H1 (cell line): ENCODE measurements at regions not wholly inside any gene's neighbourhood (a gene's known extent, or its start where the extent isn't known, plus 50 kb on each side); places are given as distances from the start of the nearest gene placed in this dataset.

Experiments
- CTCF ChIA-PET: fragments of 300-600 bp; sonication (Branson Sonifier 250); formaldehyde crosslinking; loops from one replicate; lab custom pipeline; 2021; ENCODE audit not compliant: partially characterized antibody; lab: Charles Lee
- POLR2A ChIA-PET: fragments of 300-600 bp; sonication (Branson Sonifier 250); formaldehyde crosslinking; loops from one replicate; lab custom pipeline; 2021; ENCODE audit warnings: inconsistent platforms; ENCODE audit not compliant: partially characterized antibody; lab: Charles Lee
- DNase-seq, 2 experiments: peaks; one replicate each; pipeline versions ENCODE4 v3.0.0 to v3.0.0-alpha.2; 2010 to 2022; ENCODE audit warnings: low spot score in 2 of 2, low read depth in 1 of 2, mixed read lengths in 1 of 2
- FAIRE-seq: peaks from 2 replicates; lab custom pipeline; 2011; peaks lifted over from hg19 to GRCh38; lab: Jason Lieb, UNC
- H2AFZ ChIP-seq: 2 replicates; pipeline ENCODE4 v1.8.1; 2012; ENCODE audit warnings: low read length, inconsistent platforms
- H2AK5ac ChIP-seq: 2 replicates; pipeline ENCODE4 v1.6.1; 2013; ENCODE audit warnings: low read depth, low read length
- H2BK120ac ChIP-seq: replicated peaks from 2 replicates; pipeline ENCODE3; 2013; ENCODE audit warnings: low read depth, low read length, inconsistent platforms
- H2BK12ac ChIP-seq: 2 replicates; pipeline ENCODE4 v1.6.1; 2013; ENCODE audit warnings: low read depth, low read length
- H2BK15ac ChIP-seq: 2 replicates; pipeline ENCODE4 v1.6.1; 2013; ENCODE audit warnings: low read length
- H2BK20ac ChIP-seq: 2 replicates; pipeline ENCODE4 v1.6.1; 2013; ENCODE audit warnings: low read length
- H2BK5ac ChIP-seq: 2 replicates; pipeline ENCODE4 v1.6.1; 2013; ENCODE audit warnings: low read depth, low read length
- H3K14ac ChIP-seq: 2 replicates; pipeline ENCODE4 v1.6.1; 2013; ENCODE audit warnings: inconsistent platforms; ENCODE audit not compliant: insufficient read length
- H3K18ac ChIP-seq: 2 replicates; pipeline ENCODE4 v1.6.1; 2013; ENCODE audit warnings: low read length; ENCODE audit errors: extremely low read depth
- H3K23ac ChIP-seq: 2 replicates; pipeline ENCODE4 v1.6.1; 2013; ENCODE audit warnings: inconsistent platforms; ENCODE audit not compliant: insufficient read length
- H3K23me2 ChIP-seq: 2 replicates; pipeline ENCODE4 v1.6.1; 2013; ENCODE audit warnings: low read depth, low read length
- H3K27ac ChIP-seq: 2 replicates; pipeline ENCODE4 v1.6.1; 2011; ENCODE audit warnings: low read depth, low read length, inconsistent platforms
- H3K27me3 ChIP-seq, 4 experiments: replicated peaks in 1 of 4; 1 replicate in 1 of 4; 2 replicates in 3 of 4; pipeline versions ENCODE4 v1.6.1 to v1.8.1; 2011 to 2013; ENCODE audit warnings: low read length in 3 of 4, mild to moderate bottlenecking in 3 of 4, inconsistent platforms in 2 of 4, mixed read lengths in 2 of 4, moderate library complexity in 1 of 4; ENCODE audit not compliant: control insufficient read depth in 3 of 4, insufficient read depth in 3 of 4; ENCODE audit errors: extremely low read depth in 1 of 4
- H3K36me3 ChIP-seq, 4 experiments: 2 replicates each; pipeline versions ENCODE4 v1.6.1 to v1.8.1; 2011 to 2013; ENCODE audit warnings: mild to moderate bottlenecking in 4 of 4, low read length in 3 of 4, moderate library complexity in 2 of 4, control low read depth in 1 of 4, inconsistent platforms in 1 of 4; ENCODE audit not compliant: insufficient read depth in 4 of 4, control insufficient read depth in 2 of 4
- H3K4ac ChIP-seq: replicated peaks from 2 replicates; pipeline ENCODE3; 2013; ENCODE audit warnings: low read length, low read depth, mixed read lengths, inconsistent platforms; ENCODE audit not compliant: insufficient read length
- H3K4me1 ChIP-seq, 4 experiments: replicated peaks in 1 of 4; 1 replicate in 1 of 4; 2 replicates in 3 of 4; pipeline versions ENCODE4 v1.6.1 to v1.8.1; 2011 to 2013; ENCODE audit warnings: low read length in 3 of 4, inconsistent platforms in 2 of 4, mixed read lengths in 1 of 4; ENCODE audit not compliant: insufficient read depth in 4 of 4, control insufficient read depth in 3 of 4
- H3K4me2 ChIP-seq, 2 experiments: 2 replicates each; pipeline versions ENCODE4 v1.6.1 to v1.8.1; 2011 to 2013; ENCODE audit warnings: low read depth in 2 of 2, low read length in 2 of 2, control low read depth in 1 of 2, inconsistent platforms in 1 of 2, mild to moderate bottlenecking in 1 of 2; ENCODE audit not compliant: insufficient read depth in 1 of 2
- H3K4me3 ChIP-seq, 4 experiments: fragments of 200-600, 300-600 bp in 1 of 4; sonication (generic), shearing (Covaris generic), sonication (Bioruptor Twin) in 1 of 4; 2 replicates each; pipeline versions ENCODE4 v1.5.1 to v1.8.1; 2011 to 2016; ENCODE audit warnings: low read length in 4 of 4, low read depth in 3 of 4, control low read depth in 2 of 4, inconsistent platforms in 2 of 4, mild to moderate bottlenecking in 2 of 4, mixed read lengths in 1 of 4, moderate library complexity in 1 of 4; ENCODE audit not compliant: insufficient read depth in 2 of 4; ENCODE audit errors: extremely low read depth in 1 of 4
- H3K56ac ChIP-seq: replicated peaks from 2 replicates; pipeline ENCODE3; 2013; ENCODE audit warnings: low read depth, mild to moderate bottlenecking, mixed read lengths, low read length, inconsistent platforms; ENCODE audit not compliant: insufficient read length
- H3K79me1 ChIP-seq: 2 replicates; pipeline ENCODE4 v1.6.1; 2013; ENCODE audit warnings: low read depth, low read length, control low read depth
- H3K79me2 ChIP-seq, 2 experiments: 2 replicates each; pipeline versions ENCODE4 v1.6.1 to v1.8.1; 2012 to 2013; ENCODE audit warnings: low read length in 2 of 2, mild to moderate bottlenecking in 2 of 2, inconsistent platforms in 1 of 2; ENCODE audit not compliant: insufficient read depth in 2 of 2, control insufficient read depth in 1 of 2
- H3K9ac ChIP-seq, 4 experiments: replicated peaks in 1 of 4; 1 replicate in 1 of 4; 2 replicates in 3 of 4; pipeline versions ENCODE4 v1.6.1 to v1.8.1; 2011 to 2013; ENCODE audit warnings: low read depth in 3 of 4, low read length in 3 of 4, control low read depth in 2 of 4, mild to moderate bottlenecking in 2 of 4, moderate library complexity in 2 of 4, inconsistent platforms in 1 of 4; ENCODE audit errors: extremely low read depth in 1 of 4
- H3K9me3 ChIP-seq, 2 experiments: 2 replicates each; pipeline versions ENCODE4 v1.6.1 to v1.8.1; 2012 to 2013; ENCODE audit warnings: mild to moderate bottlenecking in 2 of 2, moderate library complexity in 2 of 2, control low read depth in 1 of 2, inconsistent platforms in 1 of 2, low read depth in 1 of 2, low read length in 1 of 2, mixed read lengths in 1 of 2; ENCODE audit not compliant: insufficient read depth in 2 of 2
- H4K20me1 ChIP-seq, 2 experiments: replicated peaks in 1 of 2; 2 replicates each; pipeline versions ENCODE3 to v1.8.1; 2011 to 2013; ENCODE audit warnings: inconsistent platforms in 2 of 2, low read length in 2 of 2, mild to moderate bottlenecking in 1 of 2; ENCODE audit not compliant: insufficient read depth in 2 of 2, control insufficient read depth in 1 of 2
- H4K5ac ChIP-seq: 2 replicates; pipeline ENCODE4 v1.6.1; 2013; ENCODE audit warnings: low read length, low read depth, mixed read lengths, inconsistent platforms; ENCODE audit not compliant: insufficient read length
- H4K8ac ChIP-seq: 2 replicates; pipeline ENCODE4 v1.8.0; 2013; ENCODE audit warnings: mild to moderate bottlenecking, moderate library complexity, low read length, inconsistent platforms; ENCODE audit not compliant: insufficient read depth; ENCODE audit errors: extremely low read depth
- H4K91ac ChIP-seq: replicated peaks from 2 replicates; pipeline ENCODE3; 2013; ENCODE audit warnings: low read length, mixed read lengths, inconsistent platforms; ENCODE audit not compliant: insufficient read length
- E2F6 ChIP-seq: IDR thresholded peaks from 2 replicates; pipeline ENCODE4 v1.6.1; 2012; ENCODE audit warnings: inconsistent platforms
- GABPA ChIP-seq: IDR thresholded peaks from 2 replicates; pipeline ENCODE4 v1.6.1; 2011; ENCODE audit warnings: mild to moderate bottlenecking, low read length, moderate library complexity, borderline replicate concordance; ENCODE audit not compliant: insufficient read depth
- GTF2F1 ChIP-seq: IDR thresholded peaks from 2 replicates; pipeline ENCODE4 v1.6.1; 2012; ENCODE audit warnings: low read depth, low read length, improper control_type of control experiment, borderline replicate concordance
- HDAC2 ChIP-seq, 2 experiments: fragments of 300-600 bp in 1 of 2; sonication (generic) in 1 of 2; IDR thresholded peaks; 2 replicates each; pipeline ENCODE4 v1.6.1; 2011 to 2012; ENCODE audit warnings: low read depth in 2 of 2, low read length in 2 of 2, mild to moderate bottlenecking in 2 of 2, moderate library complexity in 2 of 2, borderline replicate concordance in 1 of 2, inconsistent platforms in 1 of 2
- HDAC6 ChIP-seq: IDR thresholded peaks from one replicate; pipeline ENCODE4 v1.7.1; 2012; ENCODE audit warnings: low read depth, mild to moderate bottlenecking, inconsistent platforms, low read length, moderate library complexity
- POU5F1 ChIP-seq: IDR thresholded peaks from 2 replicates; pipeline ENCODE4 v1.6.1; 2011; ENCODE audit warnings: low read depth, mild to moderate bottlenecking, low read length, moderate library complexity
- SIX5 ChIP-seq: IDR thresholded peaks from 2 replicates; pipeline ENCODE4 v1.6.1; 2011; ENCODE audit warnings: mild to moderate bottlenecking, low read depth, low read length
- TAF1 ChIP-seq: IDR thresholded peaks from 2 replicates; pipeline ENCODE4 v1.6.1; 2011; ENCODE audit warnings: mild to moderate bottlenecking, low read depth, low read length
- ZNF274 ChIP-seq: IDR thresholded peaks from 2 replicates; pipeline ENCODE4 v1.7.0; 2012; ENCODE audit warnings: low read length, borderline replicate concordance; ENCODE audit errors: extremely low read depth
- WGBS, 2 experiments: shearing (Covaris generic) in 1 of 2; methylation state at CpG; one replicate each; pipeline versions ENCODE4 v1.1.6 to v1.1.7; 2013 to 2015; ENCODE audit warnings: low lambda C conversion rate in 2 of 2, mixed read lengths in 2 of 2, inconsistent platforms in 1 of 2, low coverage in 1 of 2, missing lambda C conversion rate in 1 of 2; ENCODE audit not compliant: insufficient replicate concordance in 2 of 2, insufficient coverage in 1 of 2, insufficient read length in 1 of 2; ENCODE audit errors: extremely low coverage in 1 of 2, missing lambda C conversion rate in 1 of 2; 5-methylcytosine and 5-hydroxymethylcytosine counted together

- FAIRE-seq = no peak
- Histone ChIP-seq H2BK12ac (no peak overlapping the region), H3K23me2 (no peaks in the 10 kb centered on the region; the same call in 1 of the 2 replicates)
- TF ChIP-seq E2F6 (no peak), POU5F1 (no peak), GABPA (no peak), SIX5 (no peak), HDAC6 (no peak), ZNF274 (no peak), HDAC2 (IDR thresholded peaks at IDR 0.05; ENCODE audit: borderline replicate concordance in 1 of 2, low read depth in 2 of 2, low read length in 2 of 2) (no peak), GTF2F1 (no peak), TAF1 (no peak)
- TF ChIP-seq, all 59 proteins: peak for 0
- ChIA-PET CTCF (interaction anchor here (1.3 to 3.0 kb wide), 2 partner anchors 12 to 15 kb away, joined by 3 to 10 read pairs; no protein-coding TSS in a partner anchor), POLR2A (no interaction called here)
- 92% methylated on average over 9 of the region's 9 CpGs; no CpG with 5 or more reads in 1 of the 2 experiments for WGBS, 2 experiments
- no peak overlapping the region for H3K23ac ChIP-seq
- peaks cover 0 to 2% (median 0%) of the 10 kb centered on the region in 4 experiments; a peak in 1 of 7 replicates for H3K4me1 ChIP-seq
- H4K8ac ChIP-seq = no peak overlapping the region
- no peak overlapping the region for H3K4me2 ChIP-seq
- no peak for DNase-seq
- H3K27me3 ChIP-seq = no peaks in the 10 kb centered on the region
- no peak overlapping the region for H2BK15ac ChIP-seq
- H3K18ac ChIP-seq = no peak overlapping the region
- no peak overlapping the region for H2AK5ac ChIP-seq
- no peaks in the 10 kb centered on the region for H3K79me2 ChIP-seq
- no peak overlapping the region for H3K4ac ChIP-seq
- H2BK5ac ChIP-seq = no peak overlapping the region
- no peaks in the 10 kb centered on the region for H3K9me3 ChIP-seq
- no peaks in the 10 kb centered on the region for H3K79me1 ChIP-seq
- H3K27ac ChIP-seq = no peak overlapping the region
- H3K9ac ChIP-seq = no peak overlapping the region
- H2BK120ac ChIP-seq = no peak overlapping the region
- no peak overlapping the region for H3K14ac ChIP-seq
- no peak overlapping the region for H4K91ac ChIP-seq
- H3K4me3 ChIP-seq = no peak overlapping the region
- H4K5ac ChIP-seq = no peak overlapping the region
- H2BK20ac ChIP-seq = no peak overlapping the region
- H3K36me3 ChIP-seq = no peaks in the 10 kb centered on the region
- H3K56ac ChIP-seq = no peak overlapping the region
- no peak overlapping the region for H2AFZ ChIP-seq
- H4K20me1 ChIP-seq = no peaks in the 10 kb centered on the region
Measured at GRCh38 chr16:55169780-55170179, 154.2 kb upstream of the IRX6 start.
